Hematopoietic multipotent progenitor cell treated with erythropoietin and hydrocortisone succinate and interleukin-3 and kit ligand, for 15 days (in vitro differentiated cells): ENCODE measurements at regions not wholly inside any gene's neighbourhood (a gene's known extent, or its start where the extent isn't known, plus 50 kb on each side); places are given as distances from the start of the nearest gene placed in this dataset.

Experiments used
- DNase-seq: peaks from one replicate; pipeline ENCODE4 v3.0.0-alpha.2; 2015; ENCODE audit warnings: low spot score

GRCh38 chr14:38762426-38762825 lies 340.6 kb downstream of the SEC23A start:
- DNase-seq: no peak

GRCh38 chr14:38761033-38761432 lies 342.0 kb downstream of the SEC23A start:
- no peak for DNase-seq

GRCh38 chr14:38758661-38759060 lies 344.4 kb downstream of the SEC23A start:
- no peak for DNase-seq

- DNase-seq: no peak
Observed at GRCh38 chr14:38755036-38755435, 348.0 kb downstream of the SEC23A start.

- DNase-seq: no peak
Observed at GRCh38 chr14:38752750-38753149, 350.3 kb downstream of the SEC23A start.

- DNase-seq: no peak
Observed at GRCh38 chr14:38752341-38752740, 350.7 kb downstream of the SEC23A start.

GRCh38 chr14:38751459-38751858 lies 351.6 kb downstream of the SEC23A start:
- no peak for DNase-seq

GRCh38 chr14:38749936-38750335 lies 353.1 kb downstream of the SEC23A start:
- no peak for DNase-seq

GRCh38 chr14:38745861-38746260 lies 357.2 kb downstream of the SEC23A start:
- DNase-seq: no peak

GRCh38 chr14:38743966-38744584 lies 359.0 kb downstream of the SEC23A start:
- no peak for DNase-seq

- no peak for DNase-seq
Observed at GRCh38 chr14:38737686-38738407, 365.2 kb downstream of the SEC23A start.

GRCh38 chr14:38735005-38735404 lies 368.0 kb downstream of the SEC23A start:
- DNase-seq: no peak

- DNase-seq: no peak
Observed at GRCh38 chr14:38731962-38732361, 371.1 kb downstream of the SEC23A start.

GRCh38 chr14:38730420-38730819 lies 372.6 kb downstream of the SEC23A start:
- DNase-seq: no peak

- no peak for DNase-seq
Observed at GRCh38 chr14:38727731-38728130, 375.3 kb downstream of the SEC23A start.

GRCh38 chr14:38724621-38725020 lies 378.4 kb downstream of the SEC23A start:
- no peak for DNase-seq

GRCh38 chr14:38723959-38724358 lies 379.1 kb downstream of the SEC23A start:
- no peak for DNase-seq

- DNase-seq: no peak
Observed at GRCh38 chr14:38723277-38723676, 379.8 kb downstream of the SEC23A start.

- DNase-seq: peak; percentile 13
Observed at GRCh38 chr14:38721822-38722431, 381.1 kb downstream of the SEC23A start.

GRCh38 chr14:38718519-38718918 lies 384.5 kb downstream of the SEC23A start:
- no peak for DNase-seq

GRCh38 chr14:38716926-38717325 lies 386.1 kb downstream of the SEC23A start:
- DNase-seq: no peak

GRCh38 chr14:38710881-38711280 lies 392.2 kb downstream of the SEC23A start:
- no peak for DNase-seq

GRCh38 chr14:38710196-38710595 lies 392.8 kb downstream of the SEC23A start:
- DNase-seq: no peak
